Activated CD8-positive, alpha-beta T cell treated with anti-CD3 and anti-CD28 coated beads for 36 hours (primary cell): ENCODE measurements at regions not wholly inside any gene's neighbourhood (a gene's known extent, or its start where the extent isn't known, plus 50 kb on each side); places are given as distances from the start of the nearest gene placed in this dataset.

Source experiments
- ATAC-seq: fragments of 200-7000 bp; cut with Tn5 transposase; one replicate; pipeline ENCODE4 v1.10.0; 2021; ENCODE audit warnings: mild to moderate bottlenecking, moderate library complexity
- CTCF ChIA-PET: fragments of 350-600 bp; sonication (Branson Sonifier 250); formaldehyde crosslinking; loops from one replicate; lab custom pipeline; 2021; ENCODE audit warnings: antibody characterized with exemption; lab: Charles Lee
- POLR2A ChIA-PET: fragments of 350-600 bp; sonication (Branson Sonifier 250); formaldehyde crosslinking; loops from one replicate; lab custom pipeline; 2021; ENCODE audit warnings: antibody characterized with exemption; lab: Charles Lee
- DNase-seq: peaks from one replicate; pipeline ENCODE4 v3.0.0-alpha.2; 2020
- H3K27ac Mint-ChIP-seq: one replicate; pipeline ENCODE4 v1.8.0; 2021; ENCODE audit warnings: mild to moderate bottlenecking, mixed read lengths
- H3K27me3 Mint-ChIP-seq: one replicate; pipeline ENCODE4 v1.8.0; 2021; ENCODE audit warnings: mixed read lengths
- H3K36me3 Mint-ChIP-seq: one replicate; pipeline ENCODE4 v1.8.0; 2021; ENCODE audit warnings: low read depth, mixed read lengths
- H3K4me1 Mint-ChIP-seq: one replicate; pipeline ENCODE4 v1.8.0; 2021; ENCODE audit warnings: low read depth, mixed read lengths
- H3K4me3 Mint-ChIP-seq: one replicate; pipeline ENCODE4 v1.8.0; 2021; ENCODE audit warnings: mild to moderate bottlenecking, moderate library complexity, mixed read lengths
- H3K9me3 Mint-ChIP-seq: one replicate; pipeline ENCODE4 v1.8.0; 2021; ENCODE audit warnings: mixed read lengths
- CTCF ChIP-seq: fragments of 200-600 bp; IDR thresholded peaks from one replicate; pipeline ENCODE4 v1.8.0; 2022; ENCODE audit warnings: antibody characterized with exemption, mild to moderate bottlenecking
- intact Hi-C: fragments of 100-400 bp; cut with micrococcal nuclease; formaldehyde crosslinking; loops from one replicate; pipeline ENCODE4 v1.10.0; 2022

GRCh38 chr2:238994876-238995275 lies 147.0 kb downstream of the TWIST2 start:
- ChIA-PET CTCF (no interaction called here), POLR2A (no interaction called here)
- Mint-ChIP-seq H3K4me1 (no peaks in the 10 kb centered on the region), H3K27me3 (peaks cover 8% of the 10 kb centered on the region), H3K9me3 (peaks cover 7% of the 10 kb centered on the region), H3K4me3 (no peak overlapping the region), H3K36me3 (no peaks in the 10 kb centered on the region), H3K27ac (no peak overlapping the region)
- intact Hi-C loops, result no loop called here
- ATAC-seq (no peak), DNase-seq (no peak)
- TF ChIP-seq CTCF, result no peak

- H3K4me1 Mint-ChIP-seq, result no peaks in the 10 kb centered on the region
- H3K27ac Mint-ChIP-seq, result no peak overlapping the region
- DNase-seq, result no peak
- H3K36me3 Mint-ChIP-seq, result no peaks in the 10 kb centered on the region
- ATAC-seq, result no peak
- intact Hi-C loops, result no loop called here
- no peak for TF ChIP-seq CTCF
- POLR2A ChIA-PET, result no interaction called here
- no peak overlapping the region for H3K4me3 Mint-ChIP-seq
- H3K9me3 Mint-ChIP-seq, result peaks cover 7% of the 10 kb centered on the region
- H3K27me3 Mint-ChIP-seq, result peaks cover 8% of the 10 kb centered on the region
- CTCF ChIA-PET, result no interaction called here
These were observed 147.7 kb downstream of the TWIST2 start for GRCh38 chr2:238995634-238996033.

- POLR2A ChIA-PET, result no interaction called here
- no peak for TF ChIP-seq CTCF
- Mint-ChIP-seq H3K4me1 (no peaks in the 10 kb centered on the region), H3K9me3 (peaks cover 7% of the 10 kb centered on the region), H3K27me3 (peaks cover 8% of the 10 kb centered on the region), H3K27ac (no peak overlapping the region), H3K36me3 (no peaks in the 10 kb centered on the region), H3K4me3 (no peak overlapping the region)
- CTCF ChIA-PET, result no interaction called here
- no peak for DNase-seq
- intact Hi-C loops, result no loop called here
- no peak for ATAC-seq
These were observed 148.6 kb downstream of the TWIST2 start for GRCh38 chr2:238996331-238997136.

GRCh38 chr2:238997137-238997390 lies 149.2 kb downstream of the TWIST2 start:
- TF ChIP-seq CTCF, result no peak
- H3K27me3 Mint-ChIP-seq, result peaks cover 8% of the 10 kb centered on the region
- DNase-seq (no peak), ATAC-seq (no peak)
- ChIA-PET POLR2A (no interaction called here), CTCF (no interaction called here)
- no peaks in the 10 kb centered on the region for H3K36me3 Mint-ChIP-seq
- no peak overlapping the region for H3K27ac Mint-ChIP-seq
- no peaks in the 10 kb centered on the region for H3K4me1 Mint-ChIP-seq
- H3K9me3 Mint-ChIP-seq, result peaks cover 7% of the 10 kb centered on the region
- intact Hi-C loops, result no loop called here
- H3K4me3 Mint-ChIP-seq, result no peak overlapping the region

- H3K4me3 Mint-ChIP-seq, result no peak overlapping the region
- ATAC-seq (no peak), DNase-seq (no peak)
- TF ChIP-seq CTCF, result no peak
- H3K4me1 Mint-ChIP-seq, result no peaks in the 10 kb centered on the region
- H3K27ac Mint-ChIP-seq, result no peak overlapping the region
- ChIA-PET CTCF (no interaction called here), POLR2A (no interaction called here)
- peaks cover 7% of the 10 kb centered on the region for H3K9me3 Mint-ChIP-seq
- H3K27me3 Mint-ChIP-seq, result peaks cover 13% of the 10 kb centered on the region
- intact Hi-C loops, result no loop called here
- H3K36me3 Mint-ChIP-seq, result no peaks in the 10 kb centered on the region
These were observed 149.8 kb downstream of the TWIST2 start for GRCh38 chr2:238997684-238998083.
